Ectodermal cell (in vitro differentiated cells): ENCODE measurements at regions not wholly inside any gene's neighbourhood (a gene's known extent, or its start where the extent isn't known, plus 50 kb on each side); places are given as distances from the start of the nearest gene placed in this dataset.

Experiments used
- H3K27ac ChIP-seq: 2 replicates; pipeline ENCODE4 v1.7.0; 2013; ENCODE audit warnings: mild to moderate bottlenecking, low read depth, low read length; ENCODE audit not compliant: insufficient read depth, poor library complexity, severe bottlenecking
- H3K27me3 ChIP-seq: 2 replicates; pipeline ENCODE4 v1.7.0; 2013; ENCODE audit warnings: mild to moderate bottlenecking, low read length; ENCODE audit not compliant: insufficient read depth, control insufficient read depth, poor library complexity, severe bottlenecking
- H3K36me3 ChIP-seq: one replicate; pipeline ENCODE4 v1.7.0; 2013; ENCODE audit warnings: low read length; ENCODE audit not compliant: control insufficient read depth, insufficient read depth
- H3K4me1 ChIP-seq: one replicate; pipeline ENCODE4 v1.7.0; 2013; ENCODE audit warnings: low read length; ENCODE audit not compliant: control insufficient read depth, insufficient read depth
- H3K4me3 ChIP-seq: 2 replicates; pipeline ENCODE4 v1.7.0; 2013; ENCODE audit warnings: low read depth, low read length, control low read depth; ENCODE audit not compliant: insufficient read depth
- H3K9me3 ChIP-seq: 2 replicates; pipeline ENCODE4 v1.7.0; 2013; ENCODE audit warnings: mild to moderate bottlenecking, low read length, moderate library complexity; ENCODE audit not compliant: control insufficient read depth
- WGBS, 2 experiments: methylation state at CpG; one replicate each; pipeline ENCODE4 v1.1.7; 2013; ENCODE audit warnings: missing lambda C conversion rate in 2 of 2; 5-methylcytosine and 5-hydroxymethylcytosine counted together

DNA sequence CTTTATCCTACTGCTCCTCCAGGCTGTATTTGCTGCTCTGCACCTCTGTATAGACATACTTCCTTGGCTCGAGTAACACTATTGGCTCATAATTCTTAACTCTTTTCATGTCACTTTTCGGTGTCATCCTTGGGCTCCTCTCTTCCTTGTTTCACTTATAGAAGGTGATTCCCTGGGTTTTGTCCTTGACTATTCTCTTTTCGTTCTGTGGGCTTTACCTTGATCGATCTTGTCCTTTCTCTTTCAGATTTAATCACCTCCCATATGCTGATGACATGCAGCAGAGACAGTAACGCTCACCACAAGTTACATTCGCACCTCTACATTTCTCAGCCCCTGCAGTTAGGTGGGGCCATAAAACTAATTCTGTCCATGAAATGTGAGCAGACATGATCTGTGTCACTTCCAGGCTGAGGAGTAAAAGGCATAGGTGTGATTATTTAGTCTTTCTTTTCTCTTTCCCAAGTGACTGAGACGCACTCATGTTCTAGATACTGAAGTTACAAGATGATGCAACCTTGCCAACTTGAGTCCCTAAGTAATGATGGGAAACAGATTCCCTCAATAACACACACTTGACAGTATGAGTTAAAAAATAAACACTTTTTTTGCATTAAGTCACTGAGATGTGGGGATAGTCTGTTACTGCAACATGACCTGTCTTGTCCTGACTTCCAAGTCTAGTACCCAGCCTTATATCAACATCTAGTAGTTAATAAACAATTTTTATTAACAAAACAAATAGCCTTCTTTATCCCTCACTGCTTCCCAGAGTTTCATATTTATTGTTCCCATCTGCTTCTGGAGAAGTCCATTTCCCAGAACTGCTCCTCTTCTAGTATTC is 49.9 kb upstream of the HAO2 start:
- Histone ChIP-seq H3K27ac (no peak overlapping the region), H3K9me3 (no peaks in the 10 kb centered on the region), H3K4me3 (no peak overlapping the region), H3K4me1 (no peaks in the 10 kb centered on the region), H3K36me3 (no peaks in the 10 kb centered on the region), H3K27me3 (no peaks in the 10 kb centered on the region)
- 87 to 91% methylated on average over 6 to 7 of the region's 7 CpGs for WGBS, 2 experiments
